ENCODE measurements at regions not wholly inside any gene's neighbourhood (a gene's known extent, or its start where the extent isn't known, plus 50 kb on each side); places are given as distances from the start of the nearest gene placed in this dataset.

- no peaks in the 10 kb centered on the region for H3K36me3 Mint-ChIP-seq (ENCODE audit: insufficient read depth)
Measured at GRCh38 chr5:167071981-167072610, 1219.3 kb upstream of the WWC1 start.

GRCh38 chr5:167081561-167081960, 1209.9 kb upstream of the WWC1 start:
- Mint-ChIP-seq H3K36me3 (ENCODE audit: insufficient read depth) (no peaks in the 10 kb centered on the region), H3K27ac (no peak overlapping the region), H3K27me3 (no peaks in the 10 kb centered on the region), H3K9me3 (ENCODE audit: low read depth) (no peaks in the 10 kb centered on the region), H3K4me1 (ENCODE audit: low read depth) (no peaks in the 10 kb centered on the region), H3K4me3 (ENCODE audit: low read depth) (no peak overlapping the region)
- no peak for DNase-seq (ENCODE audit: low spot score, unreplicated experiment)
- TF ChIP-seq CTCF (IDR thresholded peaks at IDR 0.05; ENCODE audit: unreplicated experiment), result no peak

More at GRCh38 chr5:167071981-167072610, 1219.3 kb upstream of the WWC1 start:
- Mint-ChIP-seq H3K9me3 (ENCODE audit: low read depth) (no peaks in the 10 kb centered on the region), H3K4me3 (ENCODE audit: low read depth) (no peak overlapping the region), H3K4me1 (ENCODE audit: low read depth) (no peaks in the 10 kb centered on the region), H3K27me3 (peaks cover 4% of the 10 kb centered on the region), H3K27ac (no peak overlapping the region)
- no peak for TF ChIP-seq CTCF (IDR thresholded peaks at IDR 0.05; ENCODE audit: unreplicated experiment)
- DNase-seq (ENCODE audit: low spot score, unreplicated experiment), result no peak

GRCh38 chr5:167096816-167097215, 1194.6 kb upstream of the WWC1 start:
- Mint-ChIP-seq H3K4me1 (ENCODE audit: low read depth) (no peaks in the 10 kb centered on the region), H3K36me3 (ENCODE audit: insufficient read depth) (no peaks in the 10 kb centered on the region)
- no peak for DNase-seq (ENCODE audit: low spot score, unreplicated experiment)

GRCh38 chr5:167104351-167104750, 1187.1 kb upstream of the WWC1 start:
- H3K27me3 Mint-ChIP-seq, result no peaks in the 10 kb centered on the region
- peaks cover 13% of the 10 kb centered on the region for H3K9me3 Mint-ChIP-seq (ENCODE audit: low read depth)
- no peak for DNase-seq (ENCODE audit: low spot score, unreplicated experiment)
- H3K4me3 Mint-ChIP-seq (ENCODE audit: low read depth), result no peak overlapping the region
- H3K27ac Mint-ChIP-seq, result no peak overlapping the region
- H3K36me3 Mint-ChIP-seq (ENCODE audit: insufficient read depth), result no peaks in the 10 kb centered on the region
- TF ChIP-seq CTCF (IDR thresholded peaks at IDR 0.05; ENCODE audit: unreplicated experiment), result no peak
- no peaks in the 10 kb centered on the region for H3K4me1 Mint-ChIP-seq (ENCODE audit: low read depth)

More at GRCh38 chr5:167096816-167097215, 1194.6 kb upstream of the WWC1 start:
- H3K27ac Mint-ChIP-seq, result no peak overlapping the region
- no peaks in the 10 kb centered on the region for H3K27me3 Mint-ChIP-seq
- TF ChIP-seq CTCF (IDR thresholded peaks at IDR 0.05; ENCODE audit: unreplicated experiment), result no peak
- H3K4me3 Mint-ChIP-seq (ENCODE audit: low read depth), result no peak overlapping the region
- no peaks in the 10 kb centered on the region for H3K9me3 Mint-ChIP-seq (ENCODE audit: low read depth)

- Mint-ChIP-seq H3K27ac (no peak overlapping the region), H3K4me3 (ENCODE audit: low read depth) (no peak overlapping the region), H3K27me3 (no peaks in the 10 kb centered on the region), H3K4me1 (ENCODE audit: low read depth) (no peaks in the 10 kb centered on the region), H3K9me3 (ENCODE audit: low read depth) (peaks cover 13% of the 10 kb centered on the region), H3K36me3 (ENCODE audit: insufficient read depth) (no peaks in the 10 kb centered on the region)
- DNase-seq (ENCODE audit: low spot score, unreplicated experiment), result no peak
- TF ChIP-seq CTCF (IDR thresholded peaks at IDR 0.05; ENCODE audit: unreplicated experiment), result no peak
Measured at GRCh38 chr5:167105941-167106340, 1185.5 kb upstream of the WWC1 start.
